ENCODE measurements at regions not wholly inside any gene's neighbourhood (a gene's known extent, or its start where the extent isn't known, plus 50 kb on each side); places are given as distances from the start of the nearest gene placed in this dataset.

- no peak for DNase-seq
These were observed 642.9 kb downstream of the BRINP3 start for GRCh38 chr1:189834813-189835212.

GRCh38 chr1:189847613-189848012 lies 630.1 kb downstream of the BRINP3 start:
- no peak for DNase-seq

- DNase-seq: no peak
These were observed 625.8 kb downstream of the BRINP3 start for GRCh38 chr1:189851806-189852367.

- no peak for DNase-seq
These were observed 618.2 kb downstream of the BRINP3 start for GRCh38 chr1:189859385-189859977.

GRCh38 chr1:189866606-189867005 lies 611.1 kb downstream of the BRINP3 start:
- DNase-seq: no peak

GRCh38 chr1:189868021-189868420 lies 609.6 kb downstream of the BRINP3 start:
- no peak for DNase-seq

- DNase-seq: no peak
These were observed 602.8 kb downstream of the BRINP3 start for GRCh38 chr1:189874715-189875435.

GRCh38 chr1:189880135-189880534 lies 597.5 kb downstream of the BRINP3 start:
- no peak for DNase-seq

GRCh38 chr1:189899686-189900425 lies 577.8 kb downstream of the BRINP3 start:
- DNase-seq: no peak

GRCh38 chr1:189904509-189904908 lies 573.2 kb downstream of the BRINP3 start:
- no peak for DNase-seq

GRCh38 chr1:189908113-189908512 lies 569.6 kb downstream of the BRINP3 start:
- no peak for DNase-seq

- no peak for DNase-seq
These were observed 556.1 kb downstream of the BRINP3 start for GRCh38 chr1:189921613-189922012.

GRCh38 chr1:189927641-189928040 lies 550.0 kb downstream of the BRINP3 start:
- no peak for DNase-seq

- no peak for DNase-seq
These were observed 548.1 kb downstream of the BRINP3 start for GRCh38 chr1:189929501-189930099.

- no peak for DNase-seq
These were observed 540.8 kb downstream of the BRINP3 start for GRCh38 chr1:189936861-189937260.

GRCh38 chr1:189939967-189940366 lies 537.7 kb downstream of the BRINP3 start:
- DNase-seq: peak; percentile 25

GRCh38 chr1:189941922-189942321 lies 535.7 kb downstream of the BRINP3 start:
- DNase-seq: no peak

GRCh38 chr1:189958756-189959155 lies 518.9 kb downstream of the BRINP3 start:
- no peak for DNase-seq

- no peak for DNase-seq
These were observed 516.9 kb downstream of the BRINP3 start for GRCh38 chr1:189960769-189961168.

- DNase-seq: peak; percentile 73
These were observed 515.5 kb downstream of the BRINP3 start for GRCh38 chr1:189962181-189962580.

- no peak for DNase-seq
These were observed 507.1 kb downstream of the BRINP3 start for GRCh38 chr1:189970331-189971230.

- no peak for DNase-seq
These were observed 506.0 kb downstream of the BRINP3 start for GRCh38 chr1:189971656-189972055.
